Activated CD4-positive, alpha-beta T cell treated with anti-CD3 and anti-CD28 coated beads for 24 hours (primary cell): ENCODE measurements at regions not wholly inside any gene's neighbourhood (a gene's known extent, or its start where the extent isn't known, plus 50 kb on each side); places are given as distances from the start of the nearest gene placed in this dataset.

Source experiments
- DNase-seq, 2 donors: peaks; one replicate each; pipeline ENCODE4 v3.0.0-alpha.2; 2020; ENCODE audit warnings: low read depth in 2 of 2

DNA sequence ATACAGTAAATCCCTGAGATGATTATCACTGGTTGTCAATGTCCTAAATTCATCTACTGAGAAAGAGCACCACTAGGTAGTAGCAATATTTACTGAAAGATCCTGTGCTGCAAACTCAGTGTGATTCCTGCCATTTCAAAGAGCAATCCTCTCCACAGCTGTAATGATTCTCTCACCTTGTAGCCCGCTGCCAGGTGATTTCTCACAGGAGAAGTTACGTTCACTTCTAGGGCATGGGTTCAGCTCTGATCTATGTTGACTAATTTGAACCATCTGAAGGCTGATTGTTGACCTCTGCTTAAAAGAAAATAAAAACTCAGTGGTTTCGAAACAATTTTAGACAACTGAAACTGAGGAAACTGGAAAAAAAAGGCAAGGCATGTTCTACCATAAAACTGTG, 197.0 kb downstream of the FAT4 start:
- DNase-seq: no peak

DNA sequence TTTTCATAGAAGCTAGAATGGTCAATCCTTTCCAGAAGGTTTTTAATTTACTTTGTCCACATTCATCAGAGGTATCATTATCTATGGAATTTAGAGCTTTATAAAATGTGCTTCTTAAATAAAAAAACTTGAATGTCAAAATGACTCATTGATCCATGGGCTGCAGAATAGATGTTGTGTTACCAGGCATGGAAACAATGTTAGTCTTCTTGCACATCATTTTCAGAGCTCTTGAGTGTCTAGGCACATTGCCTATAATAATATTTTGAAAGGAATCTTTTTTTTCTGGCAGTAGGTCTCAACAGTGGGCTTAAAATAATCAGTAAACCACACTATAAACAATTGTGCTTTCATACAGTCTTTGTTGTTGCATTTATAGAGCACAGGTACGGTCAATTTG, 200.3 kb downstream of the FAT4 start:
- DNase-seq: no peak

DNA sequence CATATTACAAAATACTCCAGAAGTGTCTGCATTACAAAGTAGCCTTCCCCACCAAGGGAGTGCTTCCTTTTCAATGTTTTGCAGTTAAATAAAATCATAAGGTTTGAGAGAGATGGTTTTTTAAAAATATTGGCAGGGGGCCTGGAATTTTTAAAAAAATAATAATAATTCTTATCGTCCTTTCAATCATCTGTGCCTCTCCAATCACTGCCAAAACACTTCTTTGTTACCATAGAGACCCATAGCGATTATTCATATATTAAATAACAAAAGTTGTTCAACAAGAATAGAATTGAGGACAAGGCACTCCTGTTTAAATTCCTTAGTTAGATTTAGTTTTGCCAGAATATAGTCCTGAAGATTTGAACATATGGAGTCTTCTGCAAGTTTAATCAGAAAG, 203.1 kb downstream of the FAT4 start:
- no peak for DNase-seq

DNA sequence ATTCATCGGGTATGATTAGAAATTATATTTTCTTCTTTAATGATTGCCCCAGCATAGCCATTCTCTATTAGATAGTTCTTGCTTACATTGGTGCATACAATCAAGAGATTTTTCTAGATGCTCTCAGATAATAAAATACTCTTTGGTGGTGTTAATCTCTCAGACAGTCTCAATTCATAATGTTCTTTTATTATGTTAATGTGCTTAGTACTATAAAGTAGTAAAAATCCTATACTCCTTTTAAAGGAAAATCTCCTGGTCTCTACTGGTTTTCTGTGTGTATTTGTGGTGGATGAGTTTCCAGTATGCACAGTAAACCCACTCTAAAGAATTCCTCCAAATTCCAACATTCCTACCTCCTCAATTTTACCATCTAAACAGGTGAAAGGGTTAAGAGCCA, 203.5 kb downstream of the FAT4 start:
- DNase-seq: no peak

DNA sequence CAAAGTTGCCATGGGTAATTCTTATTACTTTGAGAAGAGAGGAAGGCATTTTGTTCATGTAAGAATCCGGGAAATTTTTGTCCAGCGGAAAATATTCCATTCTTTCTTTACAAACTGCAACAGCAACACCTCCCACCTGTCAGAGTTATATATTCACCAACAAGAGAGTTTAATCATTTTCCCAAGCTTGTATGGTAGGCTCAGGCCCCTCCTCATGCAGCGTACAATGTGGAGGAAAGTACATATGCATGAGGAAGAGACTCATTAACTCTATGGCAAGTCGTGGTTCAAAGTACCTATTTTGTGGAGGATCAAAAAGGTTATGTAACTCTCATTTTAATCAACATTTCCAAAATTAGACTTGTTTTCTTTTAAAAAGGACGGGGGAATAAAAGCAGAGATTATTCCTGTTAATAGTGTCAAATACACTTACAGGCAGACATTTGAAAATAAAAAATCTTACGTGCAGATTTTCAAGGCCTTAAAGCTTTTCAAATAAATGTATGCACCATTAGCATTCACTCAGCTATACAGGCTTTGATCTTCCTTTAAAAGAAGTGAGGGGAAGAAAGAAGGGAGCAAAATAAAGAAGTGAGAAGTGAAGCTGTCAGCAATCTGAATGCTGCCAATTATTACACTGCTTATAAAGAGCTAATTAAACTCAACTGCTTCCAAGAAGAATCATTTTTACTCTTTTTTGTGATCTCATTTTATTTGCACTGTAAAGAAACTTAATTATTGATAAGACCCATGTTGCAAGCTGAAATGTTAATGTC, 204.8 kb downstream of the FAT4 start:
- DNase-seq: no peak

DNA sequence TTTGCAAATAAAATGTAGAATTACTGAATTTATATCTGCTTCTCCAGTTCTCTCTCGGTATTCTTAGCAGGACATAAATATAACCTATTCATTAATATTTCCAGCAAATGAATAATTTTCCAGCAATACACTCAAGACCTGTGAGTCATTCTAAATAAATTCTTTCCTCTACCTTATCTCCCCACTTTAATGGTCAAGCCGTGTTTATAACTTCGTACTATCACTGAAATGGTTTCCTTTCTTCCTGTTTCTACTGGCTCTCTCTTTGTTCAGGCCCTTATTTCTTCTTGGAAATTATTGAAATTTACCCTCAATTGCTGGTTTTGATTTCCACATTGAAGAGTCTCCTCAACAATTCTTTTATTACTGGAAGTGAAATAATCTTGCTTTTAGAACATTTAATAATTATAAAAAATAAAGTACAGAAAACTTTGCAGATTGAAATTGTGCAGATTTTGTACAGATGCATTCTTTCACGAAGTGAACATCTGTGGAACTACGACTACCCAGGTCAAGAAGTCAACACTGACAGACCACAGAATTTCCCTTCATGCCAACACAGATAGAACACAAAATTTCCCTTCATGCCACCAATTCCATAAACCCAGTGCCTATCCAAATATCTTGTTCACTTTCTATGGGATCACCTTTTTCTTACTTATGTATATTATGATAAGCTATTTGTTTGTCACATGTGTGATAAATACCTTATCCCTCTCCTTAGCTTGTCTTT, 205.7 kb downstream of the FAT4 start:
- no peak for DNase-seq

DNA sequence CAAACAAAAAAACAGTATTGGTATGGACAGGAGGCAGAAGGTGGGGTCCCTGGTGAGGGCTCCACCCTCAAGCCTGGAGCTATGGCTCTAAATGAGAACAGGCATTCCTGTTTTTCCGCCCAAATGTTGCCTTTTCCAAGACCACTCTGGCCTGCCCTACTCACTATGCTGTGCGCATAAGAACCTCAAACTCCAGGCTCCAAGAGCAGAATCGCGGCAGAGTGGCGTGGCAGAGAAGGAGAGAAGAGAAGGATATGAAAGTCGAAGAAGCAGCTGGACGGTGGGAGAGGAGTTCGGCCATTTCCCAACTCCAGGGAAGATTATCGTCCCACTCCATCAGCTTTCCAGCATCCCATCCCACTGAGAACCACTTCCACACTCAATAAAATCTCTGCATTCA, 207.8 kb downstream of the FAT4 start:
- no peak for DNase-seq

DNA sequence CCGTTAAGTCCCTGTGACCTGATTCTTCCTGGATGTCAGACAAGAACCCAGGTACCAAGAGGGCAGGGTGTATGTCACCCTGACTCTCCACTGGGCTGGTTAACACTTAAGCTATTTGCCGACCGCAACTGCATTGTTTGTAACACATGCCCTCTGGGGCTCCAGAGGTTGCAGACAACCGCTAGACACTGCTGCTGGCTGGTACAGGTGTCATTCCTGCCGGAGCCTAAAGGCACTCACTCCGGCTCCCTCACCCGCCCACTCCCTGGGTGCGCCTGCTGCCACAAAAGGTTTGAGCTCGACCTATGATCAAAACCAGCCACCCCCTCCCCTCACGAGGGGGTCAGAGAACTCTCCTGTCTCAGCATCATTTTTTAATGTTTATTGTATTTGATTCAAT, 208.2 kb downstream of the FAT4 start:
- no peak for DNase-seq

DNA sequence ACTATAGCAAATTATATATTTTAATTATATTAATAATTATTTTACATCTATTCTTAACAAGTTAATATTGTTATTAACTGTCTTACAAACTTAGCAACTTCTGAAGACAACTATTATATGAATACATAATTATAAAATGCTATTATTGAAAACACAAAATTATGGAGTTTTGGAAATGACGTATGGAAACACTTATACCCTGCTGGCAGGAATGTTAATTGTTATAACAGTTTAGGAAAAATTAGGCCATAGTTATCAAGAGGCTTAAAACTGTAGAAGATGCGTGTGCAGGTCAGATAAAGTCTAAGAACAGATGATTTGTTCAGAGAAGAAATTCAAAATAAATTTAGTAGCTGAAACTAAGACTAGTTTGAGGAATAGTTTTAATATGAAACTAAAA, 211.7 kb downstream of the FAT4 start:
- no peak for DNase-seq

DNA sequence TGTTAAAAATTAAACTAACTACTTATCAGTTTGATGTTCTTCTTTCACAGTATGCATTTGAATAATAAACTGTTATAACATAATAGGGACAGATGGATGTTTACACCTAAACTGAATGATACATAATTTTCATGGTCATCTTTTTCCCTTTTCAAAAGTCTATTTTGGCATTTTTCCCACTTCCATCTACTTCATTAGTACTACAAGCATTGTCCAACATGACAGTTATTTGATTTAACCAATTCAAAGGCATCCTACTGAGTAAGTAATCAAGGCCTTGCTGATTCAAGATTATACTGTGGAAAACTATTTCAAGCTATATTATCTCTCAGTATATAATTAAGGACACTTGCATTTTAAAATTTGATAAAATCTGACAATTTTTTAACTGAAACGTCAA, 212.9 kb downstream of the FAT4 start:
- DNase-seq: no peak

DNA sequence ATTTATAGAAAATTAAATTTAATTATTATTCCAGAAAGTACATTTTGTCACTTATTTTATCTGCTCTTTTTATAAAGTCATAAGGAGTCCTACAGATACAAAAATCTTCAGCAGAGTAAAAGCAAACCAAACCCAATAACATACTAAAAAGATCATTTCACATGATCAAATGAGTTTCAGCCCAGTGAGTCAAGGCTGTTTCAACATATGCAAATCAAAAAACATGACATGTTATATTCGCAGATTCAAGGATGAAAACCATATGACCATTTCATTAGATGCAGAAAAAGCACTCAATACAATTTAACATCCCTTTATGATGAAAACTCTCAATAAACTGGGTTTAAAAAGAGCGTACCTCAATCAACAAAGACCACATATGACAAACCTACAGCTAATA, 214.3 kb downstream of the FAT4 start:
- no peak for DNase-seq

DNA sequence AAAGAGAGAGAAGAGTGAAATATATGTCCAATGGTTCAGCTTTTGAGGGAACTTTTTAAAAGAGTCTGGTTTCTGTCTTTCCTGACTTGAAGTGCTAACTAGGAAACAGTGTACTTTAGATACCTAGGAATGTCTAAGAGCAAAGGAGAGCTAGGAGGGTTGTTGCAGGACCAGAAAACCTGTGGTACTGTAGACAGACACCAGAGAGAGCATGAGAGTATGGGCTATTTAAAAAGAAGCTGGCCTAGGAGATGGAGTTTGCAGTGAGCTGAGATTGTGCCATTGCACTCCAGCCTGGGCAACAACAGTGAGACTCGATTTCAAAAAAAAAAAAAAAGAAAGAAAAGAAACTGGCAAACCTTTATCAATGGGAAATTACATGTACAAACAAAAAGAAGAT, 223.9 kb downstream of the FAT4 start:
- DNase-seq: no peak

DNA sequence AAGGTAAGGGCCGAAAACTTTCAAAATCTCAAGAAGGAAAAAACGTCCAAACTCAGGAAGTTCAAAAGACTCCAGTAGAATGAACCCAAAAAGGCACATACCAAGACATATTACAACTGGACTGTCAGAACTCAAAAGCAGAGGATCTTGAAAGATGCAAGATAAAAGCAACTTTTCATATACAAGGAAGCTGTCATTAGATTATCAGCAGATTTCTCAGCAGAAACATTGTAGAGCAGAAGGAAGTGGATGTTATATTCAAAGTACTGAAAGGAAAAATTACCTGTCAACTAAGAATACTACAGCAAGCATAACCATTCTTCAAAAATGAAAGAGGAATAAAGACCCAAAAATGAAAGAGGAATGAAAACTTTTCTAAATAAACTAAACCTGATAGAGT, 224.9 kb downstream of the FAT4 start:
- DNase-seq: no peak

DNA sequence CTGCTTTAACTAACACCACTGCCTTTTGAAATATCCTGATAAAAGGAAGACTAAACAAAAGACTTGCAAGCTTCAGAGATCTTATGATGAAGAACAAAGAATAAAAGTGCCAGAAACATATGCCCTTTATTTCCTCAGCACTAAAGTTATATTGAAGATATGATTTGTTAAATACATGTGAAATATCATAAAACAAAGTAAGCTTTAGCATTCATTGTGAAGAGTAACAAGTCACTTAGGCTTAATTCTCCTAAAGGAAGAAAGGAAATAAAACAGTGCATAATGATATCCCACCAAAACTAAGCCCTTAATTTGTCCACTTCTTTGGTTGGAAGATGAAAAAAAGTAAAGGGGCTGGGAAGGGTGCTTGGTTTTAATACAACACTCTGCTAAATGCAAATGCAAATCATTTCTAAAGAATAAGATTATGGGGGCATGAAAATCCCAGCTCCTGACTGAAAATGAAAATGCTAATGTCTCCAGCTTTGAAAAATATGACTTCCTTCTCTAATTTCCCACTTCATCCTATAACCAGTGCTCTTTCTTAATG, 227.2 kb downstream of the FAT4 start:
- DNase-seq: no peak

DNA sequence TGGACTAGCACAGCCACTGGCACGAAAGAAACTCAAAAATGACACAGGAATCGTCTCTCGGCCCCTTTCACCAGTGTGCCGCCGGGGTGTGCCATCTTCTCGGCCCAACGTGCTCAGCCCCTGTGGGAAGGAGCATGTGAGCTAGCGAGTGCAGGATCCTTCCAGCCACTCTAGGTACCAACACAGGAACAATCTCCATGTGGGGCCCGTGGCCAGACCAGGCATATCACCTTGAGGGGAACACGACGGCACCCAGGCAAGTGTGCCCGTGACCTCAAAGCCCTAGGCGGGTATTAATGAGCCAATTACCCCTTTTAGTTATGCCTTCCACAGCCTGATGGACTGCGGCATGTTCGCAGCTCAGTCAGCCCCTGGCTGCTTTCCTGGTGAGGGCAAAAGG, 231.5 kb downstream of the FAT4 start:
- no peak for DNase-seq

DNA sequence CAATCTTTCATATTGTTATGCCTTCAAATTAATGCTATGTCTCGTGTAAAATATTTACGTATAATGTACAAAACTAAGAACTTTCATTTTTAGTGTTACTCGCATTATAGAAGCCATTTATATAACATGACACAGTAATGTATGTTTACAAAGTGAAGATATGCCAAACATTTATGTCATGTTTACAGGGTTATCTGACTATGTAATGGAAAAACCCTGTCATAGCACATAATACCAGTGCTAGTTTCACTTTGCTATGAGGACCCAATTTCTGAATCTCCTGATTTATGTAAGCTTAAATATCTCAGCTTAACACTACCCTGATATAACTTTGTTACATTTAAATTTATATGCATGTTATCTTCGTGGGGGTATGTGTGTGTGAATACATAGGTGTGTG, 233.1 kb downstream of the FAT4 start:
- DNase-seq: no peak

DNA sequence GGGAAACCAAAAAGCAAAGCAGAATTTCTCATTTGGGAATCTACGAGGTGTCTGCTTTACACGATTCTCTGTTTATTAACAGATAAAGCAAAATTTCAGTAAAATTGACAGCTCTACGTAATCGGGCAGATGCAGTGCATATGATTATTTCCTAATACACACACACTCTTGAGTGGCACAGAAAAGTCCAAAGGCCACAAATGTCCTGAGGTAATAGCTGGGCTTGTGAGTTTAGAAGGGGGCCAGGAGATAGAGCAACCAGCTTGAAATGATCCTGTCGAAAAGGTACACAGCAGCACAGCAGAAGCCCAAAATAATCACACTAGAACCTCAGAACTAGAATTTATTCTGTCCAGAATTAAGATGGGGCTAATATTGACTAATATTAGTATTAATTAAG, 236.0 kb downstream of the FAT4 start:
- no peak for DNase-seq

DNA sequence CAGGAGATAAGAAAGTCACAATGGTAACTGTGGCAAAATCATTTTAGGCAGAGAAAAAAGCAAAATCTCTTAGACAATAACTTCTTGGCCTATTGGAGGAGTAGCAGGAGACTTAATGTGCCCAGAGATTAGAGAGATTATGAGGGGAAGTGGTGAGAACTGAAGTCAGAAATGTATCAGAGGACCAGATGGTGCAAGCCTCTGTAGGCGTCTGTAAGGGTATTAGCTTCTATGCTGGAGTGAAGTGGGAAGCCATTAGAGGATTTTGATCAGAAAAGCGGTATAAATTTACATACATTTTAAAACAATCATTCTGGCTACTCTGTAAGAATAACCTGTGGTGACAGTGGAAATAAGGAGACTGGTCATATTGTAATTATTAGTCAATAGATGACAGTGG, 236.7 kb downstream of the FAT4 start:
- no peak for DNase-seq

DNA sequence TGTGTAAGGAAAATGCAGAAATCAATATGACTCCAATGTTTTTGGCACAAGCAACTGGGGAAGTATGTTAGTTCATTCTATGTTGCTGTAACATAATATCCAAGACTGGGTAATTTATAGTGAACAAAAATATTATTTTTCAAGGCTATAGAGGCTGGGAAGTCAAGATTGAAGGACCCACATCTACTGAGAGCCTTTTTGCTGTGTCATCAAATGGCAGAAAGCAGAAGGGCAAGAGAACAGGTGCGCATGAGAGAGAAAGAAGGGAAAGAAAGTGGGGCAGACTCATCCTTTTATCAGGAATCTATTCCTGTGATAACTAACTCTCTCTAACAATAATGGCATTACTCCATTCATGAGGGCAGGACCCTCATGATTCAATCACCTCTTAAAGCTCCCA, 237.2 kb downstream of the FAT4 start:
- no peak for DNase-seq

DNA sequence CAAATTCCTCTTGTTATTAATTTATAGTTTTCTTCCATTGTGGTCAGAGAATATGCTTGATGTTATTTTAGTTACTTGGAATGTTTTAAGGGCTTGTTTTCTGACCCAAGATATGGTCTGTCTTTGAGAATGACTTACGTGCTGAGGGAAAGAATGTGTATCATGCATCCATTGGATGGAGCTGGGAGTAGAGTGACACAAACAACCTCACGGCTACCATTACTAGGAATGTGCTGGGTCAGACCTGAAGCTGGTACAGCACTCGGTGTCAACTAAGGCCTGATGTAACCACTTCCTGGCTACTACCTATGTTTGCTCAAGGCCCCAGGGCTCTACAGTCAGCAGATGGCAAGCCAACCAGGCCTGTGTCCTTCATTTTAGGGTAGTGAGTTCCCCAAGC, 257.8 kb downstream of the FAT4 start:
- DNase-seq: no peak

DNA sequence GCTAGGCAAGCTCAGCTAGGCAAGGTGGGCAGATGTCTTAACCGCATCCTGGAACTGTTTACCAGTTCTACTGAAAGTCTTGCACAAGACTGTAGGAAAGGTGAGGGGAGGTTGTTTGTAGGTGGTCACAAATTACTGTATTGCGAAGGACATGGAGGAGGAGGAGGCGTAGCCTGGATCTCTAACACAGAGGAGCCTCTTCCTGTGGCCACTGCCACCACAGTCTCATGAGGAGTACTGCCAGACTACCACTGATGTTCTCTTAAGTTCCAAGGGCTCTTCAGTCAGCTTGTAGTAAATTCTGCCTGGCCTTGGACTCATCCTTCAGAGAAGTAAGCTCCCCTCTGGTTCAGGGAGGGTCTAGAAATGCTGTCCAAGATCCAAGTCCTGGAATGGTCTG, 258.6 kb downstream of the FAT4 start:
- no peak for DNase-seq

DNA sequence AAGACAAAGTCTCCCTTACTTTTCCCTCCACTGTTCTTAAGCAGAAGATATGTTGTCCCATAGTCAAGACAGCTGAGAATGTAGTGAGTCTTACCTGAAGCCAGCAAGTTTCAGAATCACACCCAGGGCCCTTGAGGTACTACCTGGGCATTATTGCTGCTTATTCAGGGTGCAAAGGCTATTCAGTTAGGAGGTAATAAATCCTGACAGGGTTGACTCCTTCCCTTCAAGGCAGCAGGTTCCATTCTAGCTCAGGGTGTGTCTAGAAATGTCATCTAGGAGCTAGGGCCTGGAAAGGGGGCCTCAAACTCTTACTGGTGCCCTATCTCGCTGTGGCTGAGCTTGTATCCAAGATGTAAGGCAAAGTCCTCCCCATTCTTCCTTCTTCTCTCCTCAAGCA, 259.0 kb downstream of the FAT4 start:
- DNase-seq: no peak

DNA sequence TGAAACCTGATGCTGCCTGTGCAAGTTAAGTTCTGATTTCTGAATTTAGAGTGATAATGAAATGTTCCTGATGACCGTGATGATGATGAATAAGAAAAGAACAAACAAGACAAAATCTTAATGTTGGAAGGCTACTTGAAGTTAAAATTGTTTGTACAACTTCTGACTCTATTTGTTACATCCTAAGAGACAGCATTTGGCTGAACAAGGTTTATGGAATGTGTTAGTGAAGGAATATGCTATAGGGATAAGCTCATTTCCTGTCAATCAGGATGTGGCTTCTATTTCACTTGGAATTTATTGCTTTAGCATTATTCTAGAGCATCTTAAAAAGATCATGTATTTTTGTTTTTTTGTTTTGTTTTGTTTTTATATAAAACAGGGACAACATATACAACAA, 267.5 kb downstream of the FAT4 start:
- no peak for DNase-seq
